Pancreas (tissue), 10 donors: ENCODE measurements at regions not wholly inside any gene's neighbourhood (a gene's known extent, or its start where the extent isn't known, plus 50 kb on each side); places are given as distances from the start of the nearest gene placed in this dataset.

Experiments used
- ATAC-seq, 4 donors: fragments of 200-7000 bp; cut with Tn5 transposase; one replicate each; pipeline versions ENCODE4 v1.8.0 to v1.9.1; 2020; ENCODE audit warnings: mild to moderate bottlenecking in 4 of 4, moderate library complexity in 4 of 4
- DNase-seq, 6 donors: peaks; one replicate each; pipeline ENCODE4 v3.0.0-alpha.2; 2020
- FAIRE-seq: peaks from 2 replicates; lab custom pipeline; 2012; peaks lifted over from hg19 to GRCh38; lab: Jason Lieb, UNC
- H3K27ac ChIP-seq, 4 donors: fragments of 200-600 bp; sonication (generic); 1 replicate in 3 of 4; 2 replicates in 1 of 4; pipeline versions ENCODE4 v1.5.0 to v1.8.0; 2020
- H3K27me3 ChIP-seq, 4 donors: fragments of 200-600 bp; one replicate each; pipeline ENCODE4 v1.8.0; 2021
- H3K36me3 ChIP-seq, 3 donors: fragments of 200-600 bp; sonication (generic) in 1 of 3; one replicate each; pipeline versions ENCODE4 v1.5.0 to v1.8.0; 2020 to 2021
- H3K4me1 ChIP-seq, 3 donors: fragments of 200-600 bp; one replicate each; pipeline ENCODE4 v1.8.0; 2021
- H3K4me3 ChIP-seq, 4 donors: fragments of 200-600 bp; sonication (generic) in 2 of 4; one replicate each; pipeline versions ENCODE4 v1.5.0 to v1.8.0; 2020 to 2021
- H3K9me3 ChIP-seq, 4 donors: fragments of 200-600 bp; one replicate each; pipeline ENCODE4 v1.8.0; 2021
- CTCF ChIP-seq, 4 donors: fragments of 200-600 bp; sonication (generic) in 3 of 4; IDR thresholded peaks; one replicate each; pipeline versions ENCODE4 v1.5.0 to v1.8.0; 2021; ENCODE audit warnings: antibody characterized with exemption in 4 of 4
- WGBS, 2 donors: extraction: QIAGEN DNeasy Blood & Tissue Kit; methylation state at CpG; one replicate each; pipeline ENCODE4 v1.1.7; 2013; 5-methylcytosine and 5-hydroxymethylcytosine counted together
- intact Hi-C, 3 donors: fragments of 100-400 bp; cut with DNase I; formaldehyde crosslinking; loops; one replicate each; pipeline versions ENCODE4 v1.11.1 to v1.14.2; 2022
- donor health status: healthy with polysubstance abuse.
- donor health status: DM: no; HTN: no; CAD: no; lungs with moderate emphysema.
- donor health status: DM: no; HTN: no; CAD: no.
- donor health status: control.
- donor health status: control.
- donor health status: Bipolar disorder and iron deficiency.
- donor health status: DM: yes; HTN: yes; CAD: no.
- donor health status: DM: no; HTN: no; CAD: no.
- donor health status: DM: no; HTN: no; CAD: no.
- donor health status: DM: yes; HTN: yes; CAD: no.

- DNase-seq (no peak), ATAC-seq (no peak), FAIRE-seq (no peak)
- H3K4me3 ChIP-seq, result no peak overlapping the region
- no peaks in the 10 kb centered on the region for H3K27me3 ChIP-seq
- no peaks in the 10 kb centered on the region for H3K36me3 ChIP-seq
- 73 to 81% methylated on average over 3 of the region's 3 CpGs for WGBS, 2 donors
- no peak overlapping the region for H3K27ac ChIP-seq
- TF ChIP-seq CTCF (IDR thresholded peaks at IDR 0.05), result no peak
- H3K9me3 ChIP-seq, result no peaks in the 10 kb centered on the region
- no peaks in the 10 kb centered on the region for H3K4me1 ChIP-seq
- intact Hi-C loops, result no loop called here
Observed at GRCh38 chr16:79996321-79996720, 395.8 kb upstream of the MAF start.

- TF ChIP-seq CTCF (IDR thresholded peaks at IDR 0.05), result no peak
- intact Hi-C loops, result no loop called here
- DNase-seq (no peak), ATAC-seq (no peak), FAIRE-seq (no peak)
- H3K27me3 ChIP-seq, result no peaks in the 10 kb centered on the region
- H3K36me3 ChIP-seq, result no peaks in the 10 kb centered on the region
- 85 to 86% methylated on average over 7 of the region's 7 CpGs for WGBS, 2 donors
- H3K27ac ChIP-seq, result no peak overlapping the region
- no peak overlapping the region for H3K4me3 ChIP-seq
- H3K4me1 ChIP-seq, result no peaks in the 10 kb centered on the region
- H3K9me3 ChIP-seq, result no peaks in the 10 kb centered on the region
Observed at GRCh38 chr16:79995315-79995714, 394.8 kb upstream of the MAF start.

- Histone ChIP-seq H3K4me3 (no peak overlapping the region), H3K27me3 (no peaks in the 10 kb centered on the region), H3K9me3 (no peaks in the 10 kb centered on the region), H3K27ac (no peak overlapping the region), H3K36me3 (no peaks in the 10 kb centered on the region), H3K4me1 (no peaks in the 10 kb centered on the region)
- TF ChIP-seq CTCF (IDR thresholded peaks at IDR 0.05), result no peak
- intact Hi-C loops, result no loop called here
- no peak for FAIRE-seq
- WGBS, 2 donors, result 59 to 69% methylated on average over 5 of the region's 5 CpGs
- no peak for DNase-seq
- ATAC-seq, result no peak
Observed at GRCh38 chr16:79994418-79994817, 393.9 kb upstream of the MAF start.

- H3K27me3 ChIP-seq, result no peaks in the 10 kb centered on the region
- no peak overlapping the region for H3K27ac ChIP-seq
- no peaks in the 10 kb centered on the region for H3K4me1 ChIP-seq
- intact Hi-C loops, result no loop called here
- DNase-seq (no peak), ATAC-seq (no peak), FAIRE-seq (no peak)
- WGBS, 2 donors, result 72 to 81% methylated on average over 5 of the region's 5 CpGs
- H3K9me3 ChIP-seq, result no peaks in the 10 kb centered on the region
- no peak for TF ChIP-seq CTCF (IDR thresholded peaks at IDR 0.05)
- H3K36me3 ChIP-seq, result no peaks in the 10 kb centered on the region
- no peak overlapping the region for H3K4me3 ChIP-seq
Observed at GRCh38 chr16:79993629-79994209, 393.2 kb upstream of the MAF start.

GRCh38 chr16:79991969-79992368 lies 391.4 kb upstream of the MAF start:
- no peak overlapping the region for H3K4me3 ChIP-seq
- DNase-seq (no peak), ATAC-seq (no peak), FAIRE-seq (no peak)
- H3K36me3 ChIP-seq, result no peaks in the 10 kb centered on the region
- H3K27ac ChIP-seq, result no peak overlapping the region
- no peaks in the 10 kb centered on the region for H3K27me3 ChIP-seq
- intact Hi-C loops, result no loop called here
- WGBS, 2 donors, result 82 to 87% methylated on average over 4 of the region's 4 CpGs
- no peak for TF ChIP-seq CTCF (IDR thresholded peaks at IDR 0.05)
- H3K9me3 ChIP-seq, result no peaks in the 10 kb centered on the region
- H3K4me1 ChIP-seq, result no peaks in the 10 kb centered on the region
